Activated CD4-positive, alpha-beta memory T cell treated with anti-CD3 and anti-CD28 coated beads for 36 hours (primary cell): ENCODE measurements at regions not wholly inside any gene's neighbourhood (a gene's known extent, or its start where the extent isn't known, plus 50 kb on each side); places are given as distances from the start of the nearest gene placed in this dataset.

Experiments used
- CTCF ChIA-PET: fragments of 350-600 bp; sonication (Branson Sonifier 250); formaldehyde crosslinking; loops from one replicate; lab custom pipeline; 2021; ENCODE audit warnings: antibody characterized with exemption, inconsistent platforms; lab: Charles Lee
- POLR2A ChIA-PET: fragments of 350-600 bp; sonication (Branson Sonifier 250); formaldehyde crosslinking; loops from one replicate; lab custom pipeline; 2021; ENCODE audit warnings: antibody characterized with exemption; lab: Charles Lee
- DNase-seq: peaks from one replicate; pipeline ENCODE4 v3.0.0-alpha.2; 2020
- H3K27ac Mint-ChIP-seq: one replicate; pipeline ENCODE4 v1.8.0; 2021; ENCODE audit warnings: mixed read lengths
- H3K27me3 Mint-ChIP-seq: one replicate; pipeline ENCODE4 v1.8.0; 2021; ENCODE audit warnings: mixed read lengths
- H3K36me3 Mint-ChIP-seq: one replicate; pipeline ENCODE4 v1.8.0; 2021; ENCODE audit warnings: mixed read lengths
- H3K4me1 Mint-ChIP-seq: one replicate; pipeline ENCODE4 v1.8.0; 2021; ENCODE audit warnings: low read depth, mixed read lengths
- H3K4me3 Mint-ChIP-seq: one replicate; pipeline ENCODE4 v1.8.0; 2021; ENCODE audit warnings: mild to moderate bottlenecking, mixed read lengths
- H3K9me3 Mint-ChIP-seq: one replicate; pipeline ENCODE4 v1.8.0; 2021; ENCODE audit warnings: mixed read lengths
- intact Hi-C: fragments of 100-400 bp; cut with micrococcal nuclease; formaldehyde crosslinking; loops from one replicate; pipeline ENCODE4 v1.15.1; 2023

DNA sequence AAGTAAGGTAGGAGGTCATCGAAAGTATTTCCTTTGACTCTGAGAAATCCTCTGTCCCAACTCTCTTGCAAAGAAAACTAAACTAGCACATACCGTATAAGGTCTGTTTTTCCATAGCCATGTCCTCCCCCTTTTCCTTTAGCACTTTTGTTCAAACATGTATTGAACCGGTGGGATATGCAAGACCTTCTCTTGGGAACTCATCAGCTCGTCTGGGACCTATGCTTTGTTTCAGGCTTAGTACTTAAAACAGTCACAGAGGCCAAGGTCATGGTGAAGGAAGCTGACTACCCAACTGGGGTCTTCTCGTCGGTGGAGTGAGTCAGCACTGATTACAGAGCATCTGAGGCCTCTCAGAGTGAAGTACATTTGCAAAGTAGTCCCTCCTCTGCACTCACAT lies 185.0 kb downstream of the ZBTB18 start:
- H3K9me3 Mint-ChIP-seq: no peaks in the 10 kb centered on the region
- no peak for DNase-seq
- ChIA-PET POLR2A (no interaction called here), CTCF (no interaction called here)
- intact Hi-C loops: no loop called here
- no peak overlapping the region for H3K27ac Mint-ChIP-seq
- peaks cover 4% of the 10 kb centered on the region for H3K4me1 Mint-ChIP-seq
- H3K36me3 Mint-ChIP-seq: no peaks in the 10 kb centered on the region
- no peak overlapping the region for H3K4me3 Mint-ChIP-seq
- peaks cover 4% of the 10 kb centered on the region for H3K27me3 Mint-ChIP-seq

DNA sequence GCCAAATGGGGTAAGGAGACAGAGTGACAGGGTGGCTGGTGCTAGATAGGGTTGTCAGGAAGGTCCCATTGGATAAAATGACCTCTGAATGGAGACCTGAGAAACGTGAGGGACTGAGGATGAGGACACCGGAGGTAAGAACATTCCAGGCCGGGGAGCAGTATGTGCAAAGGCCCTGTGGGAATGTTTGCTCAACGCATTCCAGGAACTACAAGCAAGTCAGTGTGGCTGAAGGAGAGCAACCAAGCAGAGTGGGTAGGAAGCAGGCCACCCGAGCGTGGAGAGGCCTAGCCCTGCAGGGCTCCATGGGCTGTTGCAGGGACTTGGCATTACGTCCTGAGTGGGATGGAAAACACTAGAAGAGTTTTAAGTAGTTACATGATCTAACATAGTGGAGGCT lies 185.6 kb downstream of the ZBTB18 start:
- DNase-seq: no peak
- Mint-ChIP-seq H3K9me3 (no peaks in the 10 kb centered on the region), H3K36me3 (no peaks in the 10 kb centered on the region), H3K4me3 (no peak overlapping the region), H3K27me3 (peaks cover 3% of the 10 kb centered on the region), H3K4me1 (peaks cover 4% of the 10 kb centered on the region), H3K27ac (no peak overlapping the region)
- ChIA-PET POLR2A (no interaction called here), CTCF (no interaction called here)
- intact Hi-C loops: no loop called here

DNA sequence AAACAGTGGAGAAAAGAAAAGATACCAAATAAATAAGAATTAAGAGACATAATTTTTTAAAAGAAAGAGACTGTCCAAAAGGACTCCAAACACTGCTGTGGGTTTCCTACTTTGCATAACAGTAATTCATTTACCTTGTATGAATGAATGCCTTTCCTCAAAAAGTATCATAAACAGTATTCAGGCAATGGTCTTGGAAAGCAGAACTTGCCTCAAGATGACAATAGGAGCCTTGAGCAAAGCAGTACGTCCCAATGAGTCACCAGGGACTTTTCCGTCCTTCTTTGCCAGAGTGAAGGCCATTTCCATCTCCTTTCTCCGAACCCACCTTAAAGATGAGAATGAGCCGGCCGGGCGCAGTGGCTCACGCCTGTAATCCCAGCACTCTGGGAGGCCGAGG lies 186.4 kb downstream of the ZBTB18 start:
- ChIA-PET POLR2A (no interaction called here), CTCF (no interaction called here)
- no peaks in the 10 kb centered on the region for H3K9me3 Mint-ChIP-seq
- peaks cover 6% of the 10 kb centered on the region for H3K4me1 Mint-ChIP-seq
- H3K27me3 Mint-ChIP-seq: no peaks in the 10 kb centered on the region
- intact Hi-C loops: no loop called here
- no peak overlapping the region for H3K4me3 Mint-ChIP-seq
- H3K36me3 Mint-ChIP-seq: no peaks in the 10 kb centered on the region
- no peak overlapping the region for H3K27ac Mint-ChIP-seq
- DNase-seq: no peak

DNA sequence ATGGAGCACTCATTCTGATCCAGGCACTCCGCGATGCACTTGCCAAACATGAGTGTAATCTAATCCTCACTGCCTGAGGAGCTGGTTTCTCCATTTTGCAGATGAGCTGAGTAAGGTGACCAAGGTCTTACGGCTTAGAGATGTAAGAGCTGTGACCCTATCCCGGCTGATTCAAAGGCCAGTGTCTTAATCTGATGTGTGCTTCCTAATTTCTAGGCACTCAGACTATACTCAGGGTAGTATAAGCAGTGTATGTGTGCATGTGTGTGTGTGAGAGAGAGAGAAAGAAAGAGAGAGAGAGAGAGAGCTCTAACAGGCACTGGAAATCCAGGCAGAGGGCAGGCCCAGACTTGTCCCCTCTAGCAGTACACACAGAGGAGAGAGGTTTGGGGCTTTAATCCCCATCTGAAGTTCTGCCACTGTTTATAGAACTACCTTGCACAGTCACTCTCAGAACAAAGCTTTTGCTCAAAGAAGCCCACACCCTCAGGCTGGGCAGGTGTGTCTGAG lies 188.2 kb downstream of the ZBTB18 start:
- POLR2A ChIA-PET: interaction anchor here (0.6 kb wide), 1 partner anchor 26 kb away, joined by 3 read pairs; no protein-coding TSS in a partner anchor
- Mint-ChIP-seq H3K36me3 (no peaks in the 10 kb centered on the region), H3K9me3 (no peaks in the 10 kb centered on the region), H3K27me3 (no peaks in the 10 kb centered on the region), H3K27ac (no peak overlapping the region), H3K4me1 (peaks cover 10% of the 10 kb centered on the region), H3K4me3 (no peak overlapping the region)
- CTCF ChIA-PET: no interaction called here
- DNase-seq: no peak
- intact Hi-C loops: no loop called here

DNA sequence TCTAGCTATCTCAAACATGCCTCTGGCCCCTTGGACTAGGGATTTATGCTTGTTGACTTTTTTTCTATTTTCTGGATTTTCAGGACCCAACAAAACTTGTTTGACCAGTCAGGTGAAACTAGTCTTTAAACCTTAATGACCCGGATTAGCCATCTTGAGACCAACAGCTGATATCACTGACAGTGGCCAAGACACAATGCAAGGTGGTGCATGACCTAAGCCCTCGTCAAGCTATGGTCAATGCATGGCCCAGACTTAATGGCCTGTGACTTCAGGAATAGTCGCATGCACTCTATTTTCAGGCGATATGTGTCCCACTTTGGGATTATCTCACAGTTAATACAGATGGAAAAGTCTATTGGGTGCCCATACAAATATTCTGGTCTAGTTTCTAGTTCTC lies 190.4 kb downstream of the ZBTB18 start:
- ChIA-PET POLR2A (interaction anchor here (0.6 kb wide), 1 partner anchor 379 kb away, joined by 3 read pairs; no protein-coding TSS in a partner anchor), CTCF (no interaction called here)
- Mint-ChIP-seq H3K4me3 (no peak overlapping the region), H3K9me3 (no peaks in the 10 kb centered on the region), H3K27ac (no peak overlapping the region), H3K36me3 (no peaks in the 10 kb centered on the region), H3K27me3 (no peaks in the 10 kb centered on the region), H3K4me1 (peaks cover 10% of the 10 kb centered on the region)
- intact Hi-C loops: no loop called here
- no peak for DNase-seq

DNA sequence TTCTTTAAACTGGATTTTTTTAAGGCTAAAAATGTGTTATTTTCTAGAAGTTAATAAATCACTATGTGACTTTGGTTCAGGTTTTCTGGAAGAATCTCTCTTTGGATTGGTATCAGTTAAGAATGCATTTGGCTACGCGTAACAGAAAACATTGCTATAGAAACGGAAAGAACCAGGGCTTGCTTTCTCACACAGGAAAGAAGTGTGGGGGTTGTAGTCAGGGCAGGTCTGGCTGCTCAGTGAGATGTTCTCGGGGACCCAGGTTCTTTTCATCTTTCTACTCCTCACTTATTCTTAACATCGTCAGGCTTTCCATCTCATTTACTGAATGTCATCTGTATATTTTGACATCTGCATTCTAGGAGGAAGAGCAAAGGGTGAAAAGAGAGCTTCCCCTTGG lies 191.4 kb downstream of the ZBTB18 start:
- ChIA-PET CTCF (no interaction called here), POLR2A (no interaction called here)
- Mint-ChIP-seq H3K4me1 (peaks cover 10% of the 10 kb centered on the region), H3K9me3 (no peaks in the 10 kb centered on the region), H3K27me3 (no peaks in the 10 kb centered on the region), H3K36me3 (no peaks in the 10 kb centered on the region), H3K27ac (no peak overlapping the region), H3K4me3 (no peak overlapping the region)
- DNase-seq: no peak
- intact Hi-C loops: no loop called here

DNA sequence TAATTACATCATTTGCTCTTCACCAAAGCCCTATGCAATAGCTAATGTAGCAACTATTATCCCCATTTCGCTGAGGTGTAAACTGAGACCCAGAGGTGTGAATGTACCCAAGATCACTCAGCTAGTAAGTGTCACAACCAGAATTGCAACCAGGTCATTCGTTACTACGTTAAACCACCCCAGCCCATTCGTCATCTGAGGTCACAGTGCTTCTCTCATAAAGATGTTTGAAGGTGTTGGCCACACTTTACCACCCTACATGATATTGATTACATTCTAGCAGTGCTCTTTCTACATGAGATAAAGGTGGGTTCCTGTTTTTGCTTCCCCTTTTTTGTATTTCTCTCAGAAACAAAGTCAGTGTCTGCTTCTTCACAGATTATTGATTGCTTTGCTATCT lies 195.3 kb downstream of the ZBTB18 start:
- intact Hi-C loops: no loop called here
- H3K4me1 Mint-ChIP-seq: peaks cover 6% of the 10 kb centered on the region
- no peak overlapping the region for H3K4me3 Mint-ChIP-seq
- no peak for DNase-seq
- ChIA-PET POLR2A (no interaction called here), CTCF (no interaction called here)
- no peaks in the 10 kb centered on the region for H3K9me3 Mint-ChIP-seq
- no peaks in the 10 kb centered on the region for H3K27me3 Mint-ChIP-seq
- H3K27ac Mint-ChIP-seq: no peak overlapping the region
- no peaks in the 10 kb centered on the region for H3K36me3 Mint-ChIP-seq

DNA sequence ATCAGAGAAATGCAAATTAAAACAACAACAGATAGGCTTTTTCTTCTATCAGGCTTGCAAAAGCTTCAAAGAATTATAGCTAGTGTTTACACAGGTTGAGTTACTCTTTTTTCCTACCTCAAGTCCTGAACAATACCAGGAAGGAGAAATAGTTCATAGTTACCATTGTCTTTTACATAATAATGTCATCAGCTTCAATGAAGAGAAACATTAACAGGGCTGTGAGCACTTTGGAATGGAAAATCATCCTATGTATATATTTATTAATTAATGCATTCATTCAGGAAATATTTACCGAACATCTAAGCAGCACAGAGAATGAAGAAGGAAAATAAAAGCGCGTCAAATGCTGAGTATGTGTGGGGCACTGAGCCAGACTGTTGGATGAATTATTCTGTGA lies 197.3 kb downstream of the ZBTB18 start:
- CTCF ChIA-PET: no interaction called here
- H3K27me3 Mint-ChIP-seq: no peaks in the 10 kb centered on the region

DNA sequence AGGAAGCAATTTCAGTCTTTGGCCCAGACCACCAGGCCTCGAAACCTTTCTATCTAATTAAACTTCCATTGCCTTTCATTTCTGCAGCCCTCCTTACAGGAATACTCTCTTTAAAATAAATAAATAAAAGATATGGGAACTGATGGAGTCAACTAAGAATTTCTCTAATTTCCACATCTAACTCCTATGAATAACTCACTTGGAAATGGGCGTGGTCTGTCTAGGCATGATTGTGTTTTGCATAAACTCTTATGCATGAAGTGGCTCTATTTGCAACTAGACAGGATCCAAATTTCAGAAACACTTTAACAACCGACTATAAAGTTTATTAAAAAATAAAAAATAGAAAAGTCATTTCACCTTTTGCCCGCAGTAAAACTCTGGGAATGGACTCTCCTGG lies 199.5 kb downstream of the ADSS2 start:
- Mint-ChIP-seq H3K27me3 (no peaks in the 10 kb centered on the region), H3K9me3 (no peaks in the 10 kb centered on the region), H3K27ac (no peak overlapping the region), H3K4me3 (no peak overlapping the region), H3K36me3 (no peaks in the 10 kb centered on the region), H3K4me1 (no peaks in the 10 kb centered on the region)
- intact Hi-C loops: no loop called here
- ChIA-PET POLR2A (no interaction called here), CTCF (no interaction called here)
- DNase-seq: no peak

More for the DNA sequence above, 197.3 kb downstream of the ZBTB18 start:
- DNase-seq: no peak
- H3K36me3 Mint-ChIP-seq: no peaks in the 10 kb centered on the region
- H3K4me3 Mint-ChIP-seq: no peak overlapping the region
- H3K9me3 Mint-ChIP-seq: no peaks in the 10 kb centered on the region
- POLR2A ChIA-PET: no interaction called here
- intact Hi-C loops: no loop called here
- no peak overlapping the region for H3K27ac Mint-ChIP-seq
- no peaks in the 10 kb centered on the region for H3K4me1 Mint-ChIP-seq

DNA sequence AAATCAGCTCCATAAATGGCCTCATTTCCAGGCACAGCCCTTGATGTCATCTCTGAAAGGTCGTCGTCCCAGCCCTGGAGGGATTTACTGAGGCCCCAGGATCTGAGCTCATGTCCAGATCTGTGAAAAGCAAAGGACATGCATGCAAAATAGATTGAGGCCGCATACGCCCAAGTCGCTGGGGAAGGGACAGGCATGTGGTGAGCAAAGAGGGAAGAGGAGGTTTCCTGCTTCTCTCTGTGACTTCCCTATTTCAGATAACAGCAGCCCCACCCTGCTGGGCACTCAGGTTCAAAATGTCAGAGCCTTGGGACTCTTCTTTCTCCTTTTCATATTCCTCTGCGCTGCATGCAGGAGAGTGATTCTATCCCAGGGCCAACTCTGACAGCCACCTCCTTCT lies 197.2 kb downstream of the ADSS2 start:
- Mint-ChIP-seq H3K4me1 (no peaks in the 10 kb centered on the region), H3K36me3 (no peaks in the 10 kb centered on the region), H3K27ac (no peak overlapping the region), H3K4me3 (no peak overlapping the region), H3K27me3 (no peaks in the 10 kb centered on the region), H3K9me3 (no peaks in the 10 kb centered on the region)
- intact Hi-C loops: no loop called here
- DNase-seq: no peak
- POLR2A ChIA-PET: no interaction called here
- CTCF ChIA-PET: no interaction called here

DNA sequence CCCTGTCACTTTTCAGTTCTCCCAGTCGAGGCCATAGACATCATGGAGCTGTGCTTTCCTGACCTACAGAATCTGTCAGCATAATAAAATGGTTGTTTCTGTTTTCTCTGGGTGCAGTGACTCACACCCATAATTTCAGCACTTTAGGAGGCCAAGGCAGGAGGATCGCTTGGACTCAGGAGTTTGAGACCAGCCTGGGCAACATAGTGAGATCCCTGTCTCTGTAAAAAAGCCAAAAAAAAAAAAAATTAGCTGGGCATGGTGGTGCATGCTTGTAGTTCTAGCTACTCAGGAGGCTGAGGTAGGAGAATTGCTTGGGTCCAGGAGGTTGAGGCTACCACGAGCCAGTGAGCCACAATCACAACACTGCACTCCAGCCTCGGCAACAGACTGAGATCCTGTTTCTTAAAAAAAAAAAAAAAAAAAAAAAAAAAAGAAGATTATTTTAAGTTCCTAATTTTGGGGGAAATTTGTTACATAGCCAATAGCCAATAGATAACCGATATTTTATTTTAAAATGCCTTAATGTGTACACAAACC lies 196.2 kb downstream of the ADSS2 start:
- Mint-ChIP-seq H3K9me3 (no peaks in the 10 kb centered on the region), H3K36me3 (no peaks in the 10 kb centered on the region), H3K4me3 (no peak overlapping the region), H3K27ac (no peak overlapping the region), H3K27me3 (peaks cover 1% of the 10 kb centered on the region), H3K4me1 (no peaks in the 10 kb centered on the region)
- intact Hi-C loops: no loop called here
- DNase-seq: no peak
- POLR2A ChIA-PET: no interaction called here
- CTCF ChIA-PET: no interaction called here

DNA sequence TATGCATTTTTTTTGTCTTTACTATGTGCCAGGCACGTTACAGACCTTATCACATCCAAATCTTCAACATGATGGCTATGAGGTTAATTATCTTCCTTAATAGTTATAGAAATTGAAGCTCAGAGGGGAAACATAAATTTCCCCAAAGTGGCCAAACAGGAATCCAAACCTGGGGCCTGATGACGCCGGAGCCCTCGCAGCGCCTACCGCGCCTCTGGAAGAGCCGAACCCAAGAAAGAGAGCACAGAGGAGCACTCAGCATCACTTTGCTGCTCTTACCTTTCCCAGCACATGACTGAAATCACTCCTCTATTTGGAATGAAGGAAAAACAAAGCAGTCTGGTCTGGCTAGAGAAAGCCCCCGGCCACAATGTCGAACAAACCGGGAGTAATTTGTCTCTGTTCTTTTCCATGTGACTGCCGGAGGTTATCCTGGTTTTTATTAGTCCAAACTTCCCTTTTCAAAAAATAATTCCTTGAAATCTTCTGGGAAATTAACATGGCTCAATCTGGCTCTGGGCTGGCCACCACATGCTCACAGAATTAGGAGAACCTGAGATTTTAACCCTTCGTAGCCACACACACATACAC lies 195.5 kb downstream of the ADSS2 start:
- no peak overlapping the region for H3K27ac Mint-ChIP-seq
- H3K4me1 Mint-ChIP-seq: no peaks in the 10 kb centered on the region
- CTCF ChIA-PET: no interaction called here
- H3K27me3 Mint-ChIP-seq: peaks cover 1% of the 10 kb centered on the region
- no peak overlapping the region for H3K4me3 Mint-ChIP-seq
- H3K9me3 Mint-ChIP-seq: no peaks in the 10 kb centered on the region
- intact Hi-C loops: no loop called here
- no peak for DNase-seq
- no peaks in the 10 kb centered on the region for H3K36me3 Mint-ChIP-seq
- POLR2A ChIA-PET: no interaction called here

DNA sequence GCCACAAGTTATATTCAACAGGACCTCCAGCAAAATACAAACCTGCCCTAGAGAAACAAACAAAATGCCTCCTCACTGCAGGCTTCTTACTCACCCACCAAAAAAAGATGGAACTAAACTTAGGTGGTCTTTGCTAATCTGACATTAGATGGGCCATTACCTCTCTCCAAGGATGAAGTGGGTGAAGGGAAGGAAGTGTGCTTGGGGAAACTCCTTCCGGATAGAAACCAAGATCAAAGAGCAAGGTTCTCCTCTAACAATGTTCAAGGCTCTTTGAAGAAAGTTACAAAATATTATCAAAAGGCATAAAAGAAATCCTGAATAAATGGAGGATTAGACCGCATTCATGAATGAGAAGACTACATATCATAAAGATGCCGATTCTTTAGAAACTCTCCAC lies 187.5 kb downstream of the ADSS2 start:
- Mint-ChIP-seq H3K27me3 (peaks cover 3% of the 10 kb centered on the region), H3K9me3 (no peaks in the 10 kb centered on the region), H3K4me3 (no peak overlapping the region), H3K4me1 (no peaks in the 10 kb centered on the region), H3K36me3 (no peaks in the 10 kb centered on the region), H3K27ac (no peak overlapping the region)
- POLR2A ChIA-PET: no interaction called here
- intact Hi-C loops: no loop called here
- CTCF ChIA-PET: interaction anchor here (0.6 kb wide), 1 partner anchor 24 kb away, joined by 3 read pairs; no protein-coding TSS in a partner anchor
- DNase-seq: no peak
